ENCODE measurements at regions not wholly inside any gene's neighbourhood (a gene's known extent, or its start where the extent isn't known, plus 50 kb on each side); places are given as distances from the start of the nearest gene placed in this dataset.

- DNase-seq = no peak
These were observed 148.3 kb downstream of the PTCSC3 start for GRCh38 chr14:36028218-36028617.

GRCh38 chr14:36027354-36027753, 149.2 kb downstream of the PTCSC3 start:
- no peak for DNase-seq

DNA sequence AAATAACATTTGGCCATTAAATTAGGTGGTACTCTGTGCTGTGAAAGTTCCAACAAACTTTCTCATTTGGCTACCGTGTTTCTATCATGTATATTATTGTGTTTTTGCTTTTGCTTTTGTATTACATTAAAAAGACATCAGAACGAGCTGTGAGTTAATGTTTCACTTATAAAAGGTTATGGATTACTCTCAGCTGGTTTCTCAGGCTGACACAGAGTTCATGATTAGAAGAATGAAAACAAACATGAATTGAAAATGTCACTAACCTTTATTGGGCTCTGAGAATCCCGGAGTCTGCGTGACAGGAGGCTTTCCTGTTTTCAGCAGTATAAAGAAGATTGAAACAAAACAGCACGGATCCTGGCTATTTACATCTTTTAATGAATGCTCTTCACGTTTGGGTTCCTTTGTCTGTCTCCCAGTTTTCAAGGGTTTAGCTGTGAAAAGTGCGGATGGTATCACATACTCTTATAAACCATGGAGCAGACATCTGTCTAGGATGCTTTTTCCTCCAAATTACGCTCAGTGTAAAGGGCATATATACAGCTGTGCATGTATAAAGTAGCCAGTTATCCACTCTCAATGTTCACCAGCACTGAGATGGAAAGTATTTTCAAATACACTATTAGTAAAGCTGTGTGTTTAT, 153.6 kb downstream of the PTCSC3 start:
- no peak for DNase-seq

- no peak for DNase-seq
These were observed 154.8 kb downstream of the PTCSC3 start for GRCh38 chr14:36021591-36022320.

GRCh38 chr14:36021030-36021422, 155.5 kb downstream of the PTCSC3 start:
- no peak for DNase-seq

GRCh38 chr14:36020120-36021029, 156.1 kb downstream of the PTCSC3 start:
- DNase-seq = no peak

- DNase-seq = no peak
These were observed 157.4 kb downstream of the PTCSC3 start for GRCh38 chr14:36019126-36019525.

DNA sequence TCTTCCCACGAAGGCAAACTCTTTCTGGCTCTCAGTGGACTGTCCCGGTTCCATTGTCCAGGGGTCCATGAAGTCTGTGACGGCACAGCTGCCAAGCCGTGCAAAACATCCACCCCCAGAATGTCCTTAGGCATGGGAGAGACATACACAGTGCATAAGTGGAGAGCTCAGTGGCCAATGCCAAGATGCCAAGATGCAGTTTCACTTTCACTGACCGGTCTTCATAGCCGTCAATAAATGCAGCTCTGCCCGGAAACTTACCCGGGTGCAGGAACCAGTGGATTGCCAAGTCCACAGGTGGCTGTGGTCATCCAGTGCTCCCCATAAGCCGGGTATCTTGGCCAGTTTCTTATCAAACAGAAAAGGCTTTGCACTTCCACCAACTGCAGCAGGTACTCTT, 162.3 kb downstream of the PTCSC3 start:
- DNase-seq = no peak

- no peak for DNase-seq
These were observed 163.0 kb downstream of the PTCSC3 start for GRCh38 chr14:36013483-36013882.

- DNase-seq = no peak
These were observed 163.9 kb downstream of the PTCSC3 start for GRCh38 chr14:36012621-36013020.

DNA sequence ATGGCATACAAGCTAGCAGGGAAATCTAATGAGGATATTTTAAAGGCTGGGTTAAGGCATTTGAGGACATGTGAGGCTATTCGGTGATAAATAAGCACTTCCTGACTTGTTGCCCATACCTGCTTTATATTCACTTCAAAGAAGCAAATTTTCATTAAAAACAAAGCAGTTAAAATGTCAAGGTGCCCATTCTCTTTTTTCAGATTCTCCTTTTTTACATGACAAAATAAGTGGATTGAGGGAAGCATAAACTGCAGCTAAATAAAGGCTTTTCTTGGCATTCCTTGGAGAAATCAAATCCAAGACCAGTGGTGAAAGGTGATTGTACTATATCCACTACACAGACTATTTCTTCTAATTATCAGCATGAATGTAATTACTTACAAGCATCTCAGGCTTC, 166.9 kb downstream of the PTCSC3 start:
- no peak for DNase-seq

DNA sequence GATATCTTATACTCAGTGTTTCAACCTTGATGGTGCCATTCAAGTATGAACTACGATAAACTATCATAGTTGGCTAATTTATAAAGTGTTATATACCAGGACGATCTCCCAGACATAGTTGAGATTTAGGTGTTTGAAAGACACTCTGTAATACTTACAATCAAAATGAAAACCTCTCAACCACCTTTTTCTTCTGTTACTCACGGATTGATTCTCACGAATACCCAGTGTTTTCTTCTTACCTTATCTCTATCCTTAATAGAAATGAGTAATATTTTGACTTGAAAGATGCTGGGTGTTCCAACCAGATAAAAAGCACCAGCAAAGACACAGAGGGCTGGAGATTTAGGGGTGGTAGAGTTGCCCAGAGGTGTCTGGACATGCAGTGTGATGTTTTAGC, 169.9 kb downstream of the PTCSC3 start:
- no peak for DNase-seq

GRCh38 chr14:36005670-36006069, 170.9 kb downstream of the PTCSC3 start:
- DNase-seq = no peak

DNA sequence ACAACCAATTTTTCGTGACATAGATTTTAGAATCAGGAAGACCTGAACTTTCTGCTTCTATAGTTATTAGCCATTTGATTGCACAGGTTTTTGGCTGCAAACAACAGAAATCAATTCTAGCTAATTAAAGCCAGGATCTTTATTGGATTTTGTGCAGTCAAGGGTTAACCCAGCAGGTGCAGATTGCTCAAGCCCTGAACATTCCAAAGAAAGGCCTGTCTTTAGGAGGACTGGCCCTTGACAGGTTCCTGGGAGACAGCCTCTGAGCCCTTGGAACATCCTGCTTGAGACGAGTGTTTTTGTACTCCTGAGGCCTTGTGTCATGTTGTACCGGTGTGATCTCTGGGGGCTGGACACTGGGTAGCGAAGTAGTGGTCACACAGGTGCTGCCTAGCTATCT, 174.6 kb downstream of the PTCSC3 start:
- no peak for DNase-seq

DNA sequence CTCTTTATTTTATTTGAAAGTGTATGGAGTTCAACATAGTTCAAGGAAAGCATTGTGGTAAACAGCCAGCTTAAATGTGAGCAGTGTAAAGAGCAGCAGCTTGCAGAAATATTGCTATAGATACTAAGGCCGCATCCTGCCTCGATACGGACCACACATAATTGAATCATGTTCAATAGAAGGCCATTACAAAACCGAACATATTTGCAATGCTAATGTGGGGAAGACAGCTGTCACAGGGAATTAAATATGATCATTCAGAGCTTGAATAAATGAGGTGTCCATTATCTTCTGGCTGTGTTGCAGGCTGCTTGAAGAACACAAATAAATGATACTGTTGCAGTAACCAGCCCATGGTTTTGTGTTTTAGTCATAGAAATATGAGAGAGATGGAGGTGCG, 173.2 kb downstream of the BRMS1L start:
- DNase-seq = no peak

- DNase-seq = no peak
These were observed 172.2 kb downstream of the BRMS1L start for GRCh38 chr14:35998303-35998702.

DNA sequence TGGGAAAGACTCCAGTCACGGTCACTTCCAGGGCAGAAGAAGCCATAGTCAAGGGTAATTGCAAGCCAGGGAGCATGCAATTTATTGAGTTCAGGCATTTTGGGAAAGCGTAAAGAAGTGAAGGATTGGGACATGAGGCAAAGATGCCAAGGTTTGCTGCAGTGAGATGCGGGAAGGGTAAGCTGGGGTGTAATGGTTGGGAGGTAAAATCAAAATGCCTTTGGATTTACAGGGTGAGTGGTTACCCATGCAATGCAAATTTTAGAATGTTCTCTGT, 167.5 kb downstream of the BRMS1L start:
- no peak for DNase-seq

DNA sequence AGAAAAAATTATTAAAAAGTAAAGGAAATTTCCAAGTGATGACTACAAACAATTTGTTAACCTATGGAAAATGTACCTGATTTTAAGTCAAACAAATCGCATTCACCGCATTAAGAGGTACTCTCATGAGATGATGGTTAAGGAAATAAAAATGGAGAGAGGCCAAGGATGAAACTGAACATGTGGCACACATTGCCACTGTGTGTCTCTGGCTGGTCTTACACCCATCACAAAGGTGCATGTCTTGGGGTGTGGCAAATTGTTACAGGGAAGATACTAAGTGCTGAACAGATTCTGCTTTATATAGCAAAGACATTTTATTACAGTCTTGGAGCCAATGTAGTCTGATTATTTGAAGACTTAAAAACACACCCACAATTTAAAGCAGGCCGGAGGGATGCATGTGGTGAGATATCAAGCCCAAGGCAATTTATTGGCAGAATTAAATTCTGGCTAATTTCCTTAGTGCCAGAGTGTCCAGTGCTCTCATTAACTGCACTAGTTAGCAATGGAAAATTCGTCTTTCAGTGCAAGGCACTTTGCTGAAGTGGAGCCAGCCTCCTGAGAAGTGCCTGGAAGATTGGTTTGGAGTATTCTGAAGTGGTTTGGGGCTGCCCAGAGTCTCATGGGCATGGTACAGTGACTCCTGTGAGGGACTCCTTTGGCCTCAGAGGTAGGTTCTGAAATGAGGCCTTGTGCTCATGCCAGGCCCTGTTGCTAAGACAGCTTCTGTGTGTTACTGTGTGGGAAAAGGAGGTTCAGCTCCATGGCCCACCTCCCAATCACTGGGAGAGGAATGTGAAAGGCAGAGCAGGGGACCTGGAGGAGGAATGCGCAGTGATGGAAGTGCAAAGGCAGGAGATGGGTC, 166.9 kb downstream of the BRMS1L start:
- no peak for DNase-seq

- no peak for DNase-seq
These were observed 165.2 kb downstream of the BRMS1L start for GRCh38 chr14:35991356-35991755.

DNA sequence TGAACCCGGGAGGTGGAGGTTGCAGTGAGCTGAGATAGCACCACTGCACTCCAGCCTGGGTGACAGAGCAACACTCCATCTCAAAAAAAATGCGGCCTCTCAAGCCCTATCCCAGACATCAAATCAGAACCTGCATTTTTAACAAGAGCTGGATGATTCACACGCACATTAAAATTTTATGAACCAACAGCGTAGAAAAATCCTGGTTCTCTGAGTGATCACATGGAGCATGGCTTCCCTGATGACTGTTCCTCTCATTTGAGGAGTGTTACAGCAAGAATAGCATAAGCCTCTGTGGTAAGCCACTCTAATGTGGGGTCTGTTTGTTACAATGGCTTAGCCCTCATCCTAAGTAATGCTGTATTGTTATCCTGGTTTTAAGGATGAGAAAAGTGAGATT, 163.6 kb downstream of the BRMS1L start:
- no peak for DNase-seq

- no peak for DNase-seq
These were observed 163.0 kb downstream of the BRMS1L start for GRCh38 chr14:35988972-35989690.

DNA sequence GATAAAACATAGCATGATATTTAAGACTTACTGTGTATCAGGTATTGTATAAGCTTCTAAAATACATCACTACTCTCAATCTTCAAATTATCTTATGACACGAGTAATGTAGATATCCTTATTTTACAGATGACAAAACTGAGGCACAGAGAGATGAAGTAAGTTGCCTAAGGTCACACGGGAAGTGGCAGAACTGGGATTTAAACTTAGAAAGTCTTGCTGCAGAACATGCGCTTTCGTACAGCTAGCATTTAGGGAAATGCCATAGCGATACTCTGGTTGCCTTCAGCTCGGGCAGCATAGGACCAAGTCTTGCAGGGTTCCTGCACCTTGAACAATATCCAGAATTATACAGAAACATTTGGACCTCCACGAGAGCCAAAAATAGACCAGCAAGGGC, 162.4 kb downstream of the BRMS1L start:
- no peak for DNase-seq
